EL (cell line): ENCODE measurements at regions not wholly inside any gene's neighbourhood (a gene's known extent, or its start where the extent isn't known, plus 50 kb on each side); places are given as distances from the start of the nearest gene placed in this dataset.
"Not testable (repeated sequence)": the region's sequence is repeated elsewhere in the genome, so short reads cannot be mapped to it uniquely, and the experiment has no call there.

Experiments used
- DNase-seq: peaks from one replicate; pipeline ENCODE4 v3.0.0-alpha.2; 2016

DNA sequence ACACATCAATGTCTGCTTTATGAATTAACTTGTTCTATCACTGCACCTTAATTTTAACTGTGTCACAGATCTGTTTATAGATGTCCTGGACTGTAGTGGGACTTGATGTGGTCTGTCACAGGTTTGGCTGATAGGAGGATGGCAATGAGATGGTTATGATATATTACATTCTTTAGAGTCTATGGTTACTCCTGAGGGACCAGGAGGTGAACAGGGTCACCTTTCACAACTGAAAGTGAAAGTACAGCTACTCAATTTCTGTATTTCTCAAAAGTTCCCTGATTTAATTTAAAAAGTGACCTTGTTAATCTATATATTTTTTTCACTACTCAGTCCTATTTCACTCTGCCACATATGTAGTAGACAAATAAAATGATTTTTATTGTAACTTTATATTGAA, 1284.1 kb upstream of the GYPC start:
- no peak for DNase-seq

DNA sequence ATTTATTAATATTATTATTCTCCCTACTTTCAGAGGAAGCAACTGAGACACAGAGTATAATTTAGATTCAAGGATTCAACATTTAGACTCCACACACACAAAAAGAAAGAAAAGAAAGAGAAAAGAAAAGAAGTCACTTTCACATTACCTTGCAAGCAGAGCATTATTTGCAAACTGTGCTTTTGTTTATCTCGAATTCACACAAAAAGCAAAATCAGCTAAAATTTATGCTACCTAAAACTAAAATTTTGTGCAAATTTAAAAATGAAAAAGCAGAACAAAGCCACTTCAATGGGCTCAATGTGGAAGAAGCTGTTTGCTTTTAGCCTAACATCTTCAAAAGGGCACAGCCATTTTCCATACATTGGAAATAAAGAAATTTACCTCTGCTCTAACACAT, 1282.7 kb upstream of the GYPC start:
- DNase-seq: no peak

DNA sequence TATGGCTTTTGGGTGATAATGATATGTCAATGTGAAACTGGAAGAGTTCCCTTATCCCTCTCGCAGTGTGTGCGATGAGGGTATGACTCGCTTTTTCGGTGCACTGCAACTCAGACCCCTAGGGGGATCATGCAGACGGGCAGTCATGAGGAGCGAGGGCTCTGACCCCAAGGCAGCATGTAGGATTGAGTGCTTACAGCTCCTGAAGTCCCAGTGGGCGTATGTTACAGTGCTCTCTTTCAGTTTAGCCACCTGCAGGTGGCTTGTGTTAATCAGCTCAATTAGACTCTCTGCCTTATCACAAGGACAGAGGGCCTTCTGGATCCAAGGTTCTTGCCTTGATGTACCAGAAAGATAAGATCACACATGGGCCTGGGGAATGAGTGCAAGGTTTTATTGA, 1269.9 kb upstream of the GYPC start:
- DNase-seq: no peak

GRCh38 chr2:125397535-125398251, 1258.3 kb upstream of the GYPC start:
- DNase-seq: no peak

DNA sequence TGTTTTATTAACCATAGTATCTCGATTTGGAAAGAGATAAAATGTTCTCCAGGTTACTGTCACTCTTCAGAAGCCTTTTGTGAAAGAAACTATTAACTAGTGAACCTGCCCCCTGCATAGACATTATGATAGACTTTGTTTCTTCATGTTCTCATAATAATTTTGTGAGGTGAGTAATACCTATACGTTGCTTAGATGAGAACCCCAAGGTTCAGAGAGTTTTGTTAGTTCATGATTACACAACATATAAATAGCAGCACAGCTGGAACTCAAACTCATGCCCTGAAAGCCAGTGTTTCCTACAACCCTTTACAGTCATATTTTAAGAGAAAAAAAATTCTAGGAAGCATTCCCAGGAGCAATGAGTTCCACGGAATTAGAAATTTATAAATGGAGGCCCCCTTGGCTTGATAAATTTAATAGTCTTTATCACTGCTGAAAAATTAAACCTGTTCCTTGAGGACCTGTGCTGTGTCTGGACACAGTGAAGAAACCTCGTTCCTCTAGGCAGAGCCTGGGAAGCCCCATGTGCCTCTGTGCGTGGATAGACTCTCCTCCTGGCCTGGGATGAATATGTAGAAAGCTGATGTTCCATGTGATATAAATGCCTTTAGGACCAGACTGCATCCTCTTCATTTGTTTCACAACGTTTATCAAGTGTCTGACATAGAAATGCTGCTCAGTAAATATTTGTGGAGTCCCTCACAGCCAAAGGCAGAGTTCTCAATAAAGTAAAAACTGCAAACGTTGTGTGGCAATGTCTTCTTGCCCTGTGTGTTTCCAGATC, 1257.0 kb upstream of the GYPC start:
- no peak for DNase-seq

DNA sequence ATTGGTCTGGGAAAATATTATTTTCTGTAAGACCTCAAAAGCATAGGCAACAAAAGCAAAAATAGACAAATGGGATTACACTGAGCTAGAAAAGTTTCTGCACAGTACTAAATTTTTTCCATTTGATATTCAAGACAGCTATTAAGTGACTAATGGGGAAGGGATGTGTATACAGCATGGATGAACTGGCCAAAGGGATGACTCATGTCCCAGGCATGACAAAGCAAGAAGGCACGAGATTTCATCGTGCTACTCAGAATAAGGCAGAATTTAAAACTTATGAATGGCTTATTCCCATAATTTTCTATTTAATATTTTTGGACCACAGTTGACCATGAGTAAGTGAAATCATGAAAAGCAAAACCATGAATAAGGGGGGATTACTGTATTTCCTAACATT, 1250.1 kb upstream of the GYPC start:
- DNase-seq: peak; percentile 82

GRCh38 chr2:125408874-125409538, 1247.0 kb upstream of the GYPC start:
- DNase-seq: no peak

DNA sequence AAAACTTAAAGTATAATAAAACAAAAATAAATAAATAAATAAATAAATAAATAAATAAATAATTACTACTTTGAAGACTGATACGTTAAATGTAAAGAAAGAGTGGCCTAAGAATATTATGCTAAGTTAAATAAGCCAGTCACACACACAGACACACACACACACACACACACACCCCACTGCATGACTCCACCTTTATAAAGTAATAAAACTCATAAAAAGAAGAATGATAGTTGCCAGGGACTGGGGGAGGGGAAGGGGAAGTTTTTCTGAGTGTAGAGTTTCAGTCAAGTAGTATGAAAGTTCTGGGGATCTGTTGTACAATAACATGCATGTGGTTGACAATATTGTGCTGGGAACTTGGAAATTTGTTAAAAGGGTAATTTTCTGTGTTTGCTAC, 1237.5 kb upstream of the GYPC start:
- DNase-seq: no peak

DNA sequence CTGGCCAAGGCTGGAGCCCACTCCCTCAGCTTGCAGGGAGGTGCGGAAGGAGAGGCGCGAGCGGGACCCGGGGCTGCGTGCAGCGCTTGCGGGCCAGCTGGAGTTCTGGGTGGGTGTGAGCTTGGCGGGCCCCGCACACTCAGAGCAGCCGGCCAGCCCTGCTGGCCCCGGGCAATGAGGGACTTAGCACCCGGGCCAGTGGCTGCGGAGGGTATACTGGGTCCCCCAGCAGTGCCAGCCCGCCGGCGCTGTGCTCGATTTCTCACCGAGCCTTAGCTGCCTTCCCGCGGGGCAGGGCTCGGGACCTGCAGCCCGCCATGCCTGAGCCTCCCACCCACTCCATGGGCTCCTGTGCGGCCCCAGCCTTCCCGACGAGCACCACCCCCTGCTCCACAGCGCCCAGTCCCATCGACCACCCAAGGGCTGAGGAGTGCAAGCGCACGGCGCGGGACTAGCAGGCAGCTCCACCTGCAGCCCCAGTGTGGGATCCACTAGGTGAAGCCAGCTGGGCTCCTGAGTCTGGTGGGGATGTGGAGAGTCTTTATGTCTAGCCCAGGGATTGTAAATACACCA, 1233.7 kb upstream of the GYPC start:
- DNase-seq: not testable (repeated sequence)

DNA sequence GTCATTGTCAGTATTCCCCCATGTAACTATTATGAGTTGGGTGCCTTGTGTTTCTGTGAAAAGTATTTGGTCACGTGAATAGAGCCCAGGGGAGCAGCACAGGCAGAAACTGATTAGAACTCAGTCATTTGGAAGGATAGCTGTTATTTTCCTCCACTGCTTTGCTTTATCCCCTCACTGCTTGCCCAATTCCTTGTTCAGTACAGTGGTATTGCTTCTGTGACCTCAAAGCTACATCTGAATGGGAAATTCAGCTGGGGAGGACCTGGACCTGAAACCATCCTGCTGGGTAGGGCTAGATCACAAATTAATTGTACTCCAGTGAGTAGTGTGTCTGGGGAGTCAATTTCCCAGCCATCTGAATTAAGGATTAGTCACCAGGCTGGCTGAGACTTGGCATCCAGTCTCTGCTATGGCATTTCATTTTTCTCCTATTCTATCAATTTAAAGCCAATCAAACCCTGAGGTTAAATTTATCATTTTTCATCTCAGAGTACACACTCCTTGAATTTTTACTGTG, 1231.6 kb upstream of the GYPC start:
- no peak for DNase-seq

GRCh38 chr2:125427721-125428315, 1228.1 kb upstream of the GYPC start:
- no peak for DNase-seq

- DNase-seq: no peak
These were observed 1211.9 kb upstream of the GYPC start for GRCh38 chr2:125444106-125444505.

DNA sequence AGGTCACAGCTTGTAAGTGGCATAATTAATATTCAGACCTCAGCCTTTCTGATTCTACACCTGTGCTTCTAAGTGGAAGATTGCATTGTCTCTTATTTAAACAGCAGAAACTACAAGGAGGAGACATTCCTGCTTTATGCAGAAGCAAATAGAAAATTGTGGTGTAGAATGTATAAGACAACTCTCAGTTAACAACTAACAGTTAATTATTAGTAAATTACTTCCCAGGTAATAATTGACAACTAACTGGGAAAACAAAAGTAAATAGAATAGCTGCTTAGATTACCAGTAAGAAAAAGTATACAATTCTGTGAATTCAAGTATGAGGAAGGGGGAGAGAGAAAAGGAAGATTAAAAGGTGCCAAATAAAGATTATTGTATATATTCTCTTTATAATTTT, 1210.5 kb upstream of the GYPC start:
- no peak for DNase-seq

DNA sequence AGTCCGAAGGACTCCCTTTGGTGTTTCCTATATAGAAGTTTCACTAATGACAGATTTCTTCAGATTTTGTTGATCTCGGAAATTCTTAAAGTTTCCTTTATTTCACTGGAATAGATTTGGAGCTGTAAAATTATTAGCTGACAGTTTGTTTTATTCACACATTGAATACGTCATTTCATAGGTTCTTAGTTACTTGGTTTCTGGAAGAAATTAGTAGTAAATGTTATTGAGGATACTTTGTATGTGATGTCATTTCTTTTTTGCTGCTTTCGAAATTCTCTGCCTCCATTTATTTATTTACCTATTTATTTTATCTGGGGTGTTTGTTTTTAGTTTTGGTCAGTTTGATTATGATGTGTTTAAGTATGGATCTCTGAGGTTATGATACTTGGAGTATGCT, 1205.9 kb upstream of the GYPC start:
- DNase-seq: no peak

DNA sequence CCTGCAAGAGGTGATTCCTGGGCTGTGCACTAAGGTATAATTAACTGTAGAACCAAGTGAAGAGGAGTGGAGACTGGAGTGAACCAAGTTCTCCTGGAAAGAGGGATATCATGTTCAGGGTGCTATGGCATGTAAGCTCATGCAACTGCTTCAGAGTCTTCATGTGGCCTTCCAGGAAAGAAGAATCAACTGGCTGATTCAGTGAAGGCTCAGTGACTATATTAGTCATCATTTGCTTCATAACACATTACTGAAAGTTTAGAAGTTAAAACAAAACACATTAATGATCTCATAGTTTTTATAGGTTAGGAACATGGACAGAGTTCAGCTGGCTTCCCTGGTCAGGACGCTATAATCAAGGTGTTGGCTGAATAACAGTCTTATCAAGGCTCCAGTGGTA, 1200.8 kb upstream of the GYPC start:
- no peak for DNase-seq

GRCh38 chr2:125456693-125457363, 1199.1 kb upstream of the GYPC start:
- DNase-seq: no peak

- DNase-seq: no peak
These were observed 1184.0 kb upstream of the GYPC start for GRCh38 chr2:125471963-125472362.

DNA sequence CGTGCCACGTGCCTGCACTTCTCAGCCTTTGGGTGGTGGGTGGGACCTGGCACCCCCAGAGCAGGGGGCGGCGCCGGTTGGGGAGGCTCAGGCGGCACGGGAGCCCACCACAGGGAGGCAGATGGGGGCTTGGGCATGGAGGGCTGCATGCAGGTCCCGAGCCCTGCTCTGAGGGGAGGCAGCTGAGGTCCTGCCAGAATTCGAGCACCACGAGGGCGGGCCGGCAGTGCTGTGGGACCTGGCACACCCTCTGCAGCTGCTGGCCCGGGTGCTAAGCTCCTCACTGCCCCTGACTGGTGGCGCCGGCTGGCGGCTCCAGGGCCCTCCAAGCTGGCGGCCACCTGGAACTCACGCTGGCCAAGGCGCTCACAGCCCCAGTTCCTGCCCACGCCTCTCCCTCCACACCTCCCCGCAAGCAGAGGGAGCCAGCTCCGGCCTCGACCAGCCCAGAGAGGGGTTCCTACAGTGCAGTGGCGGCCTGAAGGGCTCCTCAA, 1176.8 kb upstream of the GYPC start:
- DNase-seq: no peak

DNA sequence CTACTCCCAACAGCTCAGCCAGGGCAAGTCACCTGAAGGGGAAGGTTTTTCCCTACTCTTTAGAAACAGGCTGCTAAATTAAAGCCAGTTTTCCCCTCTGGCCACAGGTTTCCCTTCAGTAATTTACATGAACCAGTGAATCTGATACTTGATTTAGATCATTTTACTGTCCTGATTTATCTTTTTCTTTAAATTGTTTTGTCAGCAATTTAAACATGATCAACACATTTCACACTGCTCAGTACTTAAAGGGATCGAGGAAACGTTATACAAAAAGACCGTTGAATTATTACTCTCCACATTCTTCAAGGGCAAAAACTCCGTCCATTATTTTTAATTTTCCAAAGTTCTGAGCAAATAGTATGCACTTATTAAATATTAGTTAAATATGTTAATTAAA, 1165.7 kb upstream of the GYPC start:
- DNase-seq: no peak

GRCh38 chr2:125491663-125492062, 1164.3 kb upstream of the GYPC start:
- no peak for DNase-seq

DNA sequence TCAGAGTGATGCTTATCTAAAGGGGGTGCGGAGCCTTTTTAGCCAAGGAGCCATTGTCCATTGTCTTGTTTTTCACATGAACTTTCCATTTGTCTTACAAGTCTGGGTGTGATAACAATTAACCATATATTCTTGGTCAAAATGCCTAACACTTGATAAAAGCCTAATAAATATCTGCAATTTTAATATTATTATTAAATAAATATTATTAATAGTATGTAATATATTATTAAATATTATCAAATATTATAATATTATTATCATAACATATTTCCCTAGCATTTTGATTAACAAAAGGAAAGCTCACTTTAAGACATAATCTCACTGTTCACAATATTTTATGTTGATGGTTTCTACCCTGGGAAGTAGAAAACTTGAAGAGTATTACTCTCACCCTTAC, 1143.6 kb upstream of the GYPC start:
- DNase-seq: no peak

- DNase-seq: no peak
These were observed 1139.4 kb upstream of the GYPC start for GRCh38 chr2:125516496-125517109.
